GM19035 (cell line): ENCODE measurements at regions not wholly inside any gene's neighbourhood (a gene's known extent, or its start where the extent isn't known, plus 50 kb on each side); places are given as distances from the start of the nearest gene placed in this dataset.
"Not testable (repeated sequence)": the region's sequence is repeated elsewhere in the genome, so short reads cannot be mapped to it uniquely, and the experiment has no call there.

Experiments
- ATAC-seq: cut with Tn5 transposase; IDR thresholded peaks from one replicate; pipeline ENCODE4 v1.9.1; 2021; ENCODE audit not compliant: unreplicated experiment

DNA sequence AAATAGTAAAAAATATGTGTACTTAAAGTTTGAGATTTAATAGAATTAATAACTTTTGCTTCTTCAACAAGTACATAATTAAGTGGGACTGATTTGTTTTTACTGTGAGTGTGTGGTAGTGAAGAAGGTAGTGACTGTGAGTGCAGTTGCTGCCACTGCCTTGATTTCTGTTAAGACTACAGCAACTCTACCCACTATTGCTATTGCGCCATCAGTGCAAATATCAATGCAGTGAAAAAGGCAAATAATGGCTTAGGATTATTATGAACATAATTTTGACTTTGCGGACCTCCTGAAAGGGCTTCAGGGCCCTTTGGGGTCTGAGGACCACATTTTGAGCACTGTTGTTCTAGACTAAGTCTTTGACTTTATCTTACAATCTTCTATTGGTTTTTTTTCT, 112.0 kb upstream of the PITX1 start:
- ATAC-seq, result no peak

DNA sequence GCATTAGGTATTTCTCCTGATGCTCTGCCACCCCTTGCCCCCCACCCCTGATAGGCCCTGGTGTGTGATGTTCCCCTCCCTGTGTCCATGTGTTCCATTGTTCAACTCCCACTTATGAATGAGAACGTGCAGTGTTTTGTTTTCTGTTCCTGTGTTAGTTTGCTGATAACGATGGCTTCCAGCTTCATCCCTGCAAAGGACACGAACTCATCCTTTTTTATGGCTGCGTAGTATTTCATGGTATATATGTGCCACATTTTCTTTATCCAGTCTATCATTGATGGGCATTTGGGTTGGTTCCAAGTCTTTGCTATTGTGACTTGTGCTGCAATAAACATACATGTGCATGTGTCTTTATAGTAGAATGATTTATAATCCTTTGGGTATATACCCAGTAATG, 109.7 kb upstream of the PITX1 start:
- not testable (repeated sequence) for ATAC-seq

DNA sequence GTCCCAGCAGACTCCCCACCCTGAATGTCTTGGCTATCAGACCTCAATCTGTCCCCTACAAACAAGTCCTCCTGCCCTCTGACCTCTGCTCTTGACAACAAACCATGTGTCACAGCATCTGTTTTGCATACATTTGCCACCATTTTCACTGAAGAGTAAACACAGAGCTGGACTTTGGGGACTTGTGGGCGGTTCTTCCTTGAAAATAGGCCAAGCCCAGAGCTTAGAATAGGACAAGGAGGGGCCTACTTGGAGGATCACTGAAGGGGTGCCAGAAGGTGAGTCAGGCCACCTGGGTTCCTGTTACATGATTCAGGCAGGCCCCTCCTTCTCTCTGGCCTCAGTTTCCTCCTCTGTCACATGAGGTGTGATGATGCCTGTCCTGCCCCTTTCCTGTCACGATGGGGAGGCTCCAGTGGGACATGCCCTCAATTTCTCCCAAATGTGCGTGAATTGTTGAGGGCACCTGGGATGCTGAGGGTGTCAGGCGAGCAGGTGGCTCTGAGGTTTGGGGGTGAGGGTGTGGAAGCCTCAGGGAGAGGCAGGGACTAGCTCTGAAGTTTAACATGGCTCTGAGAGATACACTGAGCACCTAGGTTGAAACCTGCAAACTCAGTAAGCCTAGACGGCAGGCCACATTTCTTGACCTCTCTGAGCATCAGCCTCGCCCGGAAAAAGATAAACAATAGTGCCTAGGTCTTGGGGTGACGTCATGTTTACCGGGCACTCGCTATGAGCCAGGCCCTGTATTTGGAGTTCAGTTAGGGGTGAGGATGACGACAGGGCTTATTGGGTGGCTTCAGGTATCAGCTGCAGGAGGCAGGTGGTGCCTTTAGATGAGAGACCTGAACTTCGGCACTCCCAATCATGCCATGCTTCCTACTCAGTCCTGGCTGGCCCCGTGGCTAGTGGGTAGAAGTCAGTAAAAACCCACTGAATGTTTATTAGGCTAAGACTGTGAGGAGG, 107.6 kb upstream of the PITX1 start:
- no peak for ATAC-seq

DNA sequence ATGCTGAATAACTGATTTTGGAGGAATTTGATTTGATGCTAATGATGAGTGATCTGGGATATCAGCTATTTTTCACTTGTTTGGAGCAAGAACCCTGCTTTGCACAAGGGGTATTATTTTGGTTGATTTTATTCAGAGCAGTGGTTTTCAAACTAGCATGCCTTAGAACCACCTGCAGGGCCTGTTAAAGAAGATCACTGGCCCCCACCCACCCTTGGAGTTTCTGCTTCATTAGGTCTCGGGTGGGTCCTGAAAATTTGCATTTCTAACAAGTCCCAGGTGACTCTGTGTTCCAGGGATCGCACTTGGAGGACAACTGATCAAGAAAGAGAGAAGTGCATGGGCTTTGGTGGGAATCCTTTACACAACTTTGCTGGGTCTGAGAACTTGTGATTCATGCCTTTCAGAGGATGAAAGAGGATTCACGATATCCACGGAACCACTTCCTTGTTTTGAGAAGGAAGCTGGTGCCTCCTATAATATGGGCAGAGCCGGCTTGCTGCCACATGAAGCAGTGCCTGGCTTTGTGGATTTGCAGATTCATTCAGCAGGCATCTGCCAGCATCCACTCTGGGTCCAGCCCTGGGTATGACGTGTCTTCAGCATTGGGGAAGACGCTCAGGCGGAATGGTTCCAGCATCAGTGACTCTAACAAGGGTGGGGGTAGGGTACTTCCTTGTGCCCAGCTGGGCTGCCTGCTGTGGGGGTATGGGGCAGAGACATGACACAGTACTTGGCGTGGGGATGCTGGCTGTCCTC, 106.6 kb upstream of the PITX1 start:
- no peak for ATAC-seq

DNA sequence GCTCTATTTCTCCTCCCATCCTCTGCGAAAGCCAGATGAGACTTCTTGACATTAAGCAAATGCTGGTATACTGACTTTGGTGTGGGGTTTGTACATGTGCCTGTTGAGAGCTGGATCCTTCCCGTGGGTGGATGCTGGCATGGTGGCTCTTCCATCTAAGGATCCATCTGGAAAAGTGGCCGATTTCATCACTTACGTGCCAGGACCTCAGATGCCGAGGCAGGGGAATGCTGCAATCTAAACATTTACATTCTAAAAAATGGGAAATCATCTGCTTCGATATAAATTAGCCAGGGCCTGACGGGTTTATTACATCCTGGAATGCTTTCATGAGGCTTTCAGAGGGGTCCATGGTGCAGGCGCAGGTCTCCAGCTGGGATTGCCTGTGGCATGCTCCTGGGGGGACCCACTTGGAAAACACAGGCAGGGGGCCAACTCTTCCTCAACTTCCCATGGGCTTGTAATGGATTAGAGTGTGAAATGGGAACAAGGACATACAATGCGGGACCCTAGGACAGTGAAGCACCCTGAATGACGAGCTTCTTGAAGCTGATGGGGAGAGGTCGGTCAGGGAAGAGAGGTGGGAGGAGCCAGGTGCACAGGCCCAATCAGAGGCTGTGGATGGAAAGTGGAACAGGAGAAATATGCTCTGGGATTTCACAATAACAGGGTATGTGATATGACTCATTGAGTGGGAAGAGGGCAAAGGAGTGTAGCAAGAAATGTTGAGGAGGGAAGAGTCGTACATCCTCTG, 105.5 kb upstream of the PITX1 start:
- no peak for ATAC-seq

DNA sequence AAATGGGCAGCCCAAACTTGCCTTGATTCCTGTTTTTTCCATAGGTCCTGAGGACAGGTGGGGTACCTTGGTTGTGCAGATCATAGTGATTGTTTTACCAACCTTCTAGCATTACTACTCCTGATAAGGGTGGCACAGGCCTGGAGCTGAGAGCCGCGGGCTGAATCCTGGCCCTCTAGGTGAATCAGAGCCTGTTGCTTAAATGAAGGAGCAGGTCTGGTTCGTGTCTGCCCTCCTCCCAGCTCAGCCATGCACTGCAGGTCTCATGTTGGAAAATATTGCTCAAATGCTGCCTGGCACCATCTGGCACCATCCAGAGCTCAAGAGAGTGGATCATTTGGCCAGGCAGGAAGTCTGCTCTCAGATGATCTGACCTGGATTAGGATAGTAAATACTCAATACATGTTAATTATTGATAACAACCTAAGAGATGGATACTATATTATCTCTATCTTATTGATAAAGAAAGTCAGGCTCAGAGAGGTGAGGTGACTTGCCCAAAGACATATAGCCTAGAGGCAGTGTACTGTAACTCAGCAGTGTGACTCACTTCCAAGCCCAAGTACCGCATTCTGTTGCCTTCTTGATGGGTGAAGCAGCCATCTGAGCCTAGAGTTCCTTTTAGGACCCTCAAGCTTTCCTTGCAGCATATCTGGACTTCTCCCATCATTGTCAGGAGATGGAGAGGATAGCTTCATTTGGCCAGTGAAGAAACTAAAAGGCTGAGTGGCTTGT, 104.3 kb upstream of the PITX1 start:
- ATAC-seq, result no peak

DNA sequence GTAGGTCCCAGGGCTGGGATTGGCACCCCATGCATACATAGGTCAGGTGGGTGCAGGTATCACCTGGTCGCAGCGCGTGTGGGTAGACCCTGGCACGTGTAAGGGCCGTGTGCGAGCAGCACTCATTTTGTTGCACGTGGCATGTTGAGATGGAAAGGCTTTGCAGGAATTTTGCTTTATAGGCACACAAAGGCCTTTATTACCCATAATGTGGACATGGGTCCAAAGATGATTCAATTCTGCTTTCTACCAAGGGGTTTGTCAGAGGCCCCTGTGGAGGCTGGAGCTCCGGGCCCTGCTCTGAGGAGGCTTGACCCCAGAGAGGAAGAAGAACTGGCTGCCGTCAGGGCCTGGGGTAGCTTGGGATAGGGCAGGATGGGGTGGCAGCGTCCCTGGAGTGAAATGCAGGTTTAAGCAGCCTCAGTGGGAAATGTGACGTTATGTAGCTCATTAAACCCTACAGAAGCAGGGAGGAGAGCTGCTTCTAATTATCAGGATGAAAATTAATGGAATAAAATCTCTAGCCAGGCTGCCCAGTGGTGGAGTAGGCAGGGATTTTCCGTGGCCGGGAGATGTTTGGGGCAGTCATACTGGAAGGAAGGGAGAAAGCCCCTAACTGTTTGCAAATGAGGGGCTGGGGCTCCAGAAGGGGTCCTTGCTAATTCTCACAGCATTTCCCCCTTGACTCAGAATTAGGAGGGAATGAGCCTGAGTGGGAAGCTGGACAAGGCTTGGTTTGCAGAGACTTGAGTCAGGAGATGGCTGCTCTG, 103.3 kb upstream of the PITX1 start:
- no peak for ATAC-seq

DNA sequence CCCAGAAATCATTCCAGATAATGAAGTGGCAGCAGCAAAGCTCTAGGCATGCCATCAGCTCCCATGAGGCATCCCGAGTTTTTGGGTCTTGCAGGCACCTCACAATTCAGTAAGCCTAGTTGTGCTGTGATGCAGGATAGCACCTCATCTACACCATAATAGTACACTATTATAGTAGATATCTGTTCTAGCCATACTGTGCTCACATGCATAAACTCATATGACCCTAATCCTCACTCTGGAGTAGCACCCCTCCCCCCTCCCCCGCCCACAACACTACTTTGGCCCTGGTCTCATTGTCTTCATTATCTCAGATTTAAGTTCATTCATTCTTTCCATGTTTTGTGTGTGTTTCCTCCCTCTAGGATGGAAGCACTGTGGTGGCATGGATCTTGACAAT, 102.5 kb upstream of the PITX1 start:
- no peak for ATAC-seq

DNA sequence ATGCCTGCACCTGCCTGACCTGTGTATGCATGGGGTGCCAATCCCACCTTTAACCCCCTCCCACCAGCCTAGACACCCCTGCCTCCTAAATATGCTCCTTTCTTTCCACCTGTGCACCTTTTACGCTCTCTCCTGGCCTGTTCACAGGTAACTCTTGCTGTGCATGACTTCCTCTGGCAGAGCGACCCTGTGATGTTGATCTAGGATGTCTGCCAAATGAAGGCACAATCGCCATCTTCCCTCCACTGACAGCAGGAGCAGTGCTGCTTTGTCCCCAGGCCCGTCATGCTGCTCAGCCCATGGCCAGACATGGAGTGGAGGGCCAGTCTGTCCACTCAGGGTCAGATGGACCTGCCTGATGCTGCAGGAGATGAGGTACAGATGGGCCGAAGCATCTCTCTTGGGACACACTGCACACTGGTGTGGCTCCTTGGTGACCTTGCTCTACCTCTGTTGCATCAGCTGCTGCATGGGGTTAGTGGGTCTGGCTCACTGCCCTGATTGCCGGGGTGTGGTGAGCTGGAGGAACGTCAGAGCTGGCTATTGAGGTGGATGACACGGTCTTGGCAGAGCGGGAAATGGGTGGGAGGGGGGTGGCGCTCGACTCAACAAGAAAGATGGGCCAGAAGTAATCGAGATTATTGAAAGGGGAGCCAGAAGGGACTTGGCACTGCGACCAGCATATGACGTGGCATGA, 101.7 kb upstream of the PITX1 start:
- ATAC-seq, result no peak

DNA sequence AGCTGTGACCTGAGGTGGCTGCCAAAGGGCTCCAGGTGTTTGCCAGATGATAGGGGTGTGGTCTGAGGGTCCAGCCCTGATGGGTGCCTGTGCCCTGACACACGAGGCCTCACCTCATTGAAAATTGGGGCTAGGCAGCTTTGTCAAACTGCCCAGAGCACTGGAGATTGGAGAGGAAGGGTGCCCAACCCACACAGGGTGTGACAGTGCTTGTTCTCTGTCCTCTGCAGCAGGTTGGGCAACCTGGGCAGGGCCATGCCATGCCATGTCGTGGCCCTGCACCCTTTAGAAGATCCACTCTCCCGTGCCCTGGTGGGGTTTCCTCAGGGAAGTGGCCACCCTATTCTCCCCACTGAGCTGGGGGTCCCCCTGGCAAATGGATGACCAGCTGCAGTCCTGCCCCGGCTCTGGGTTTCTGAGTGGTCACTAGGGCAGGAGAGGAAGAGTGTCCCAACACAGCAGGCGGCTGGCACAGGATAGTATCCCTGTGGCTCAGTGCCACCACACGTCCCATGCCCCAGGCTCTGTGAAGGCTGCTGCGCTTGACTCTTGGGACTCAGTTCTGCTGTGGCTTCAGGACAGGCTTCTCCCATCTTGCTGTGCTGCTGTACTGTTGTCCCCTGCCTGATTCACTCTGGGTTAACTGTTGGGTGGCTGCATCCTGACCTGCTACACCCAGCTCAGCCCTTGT, 100.8 kb upstream of the PITX1 start:
- ATAC-seq, result no peak

DNA sequence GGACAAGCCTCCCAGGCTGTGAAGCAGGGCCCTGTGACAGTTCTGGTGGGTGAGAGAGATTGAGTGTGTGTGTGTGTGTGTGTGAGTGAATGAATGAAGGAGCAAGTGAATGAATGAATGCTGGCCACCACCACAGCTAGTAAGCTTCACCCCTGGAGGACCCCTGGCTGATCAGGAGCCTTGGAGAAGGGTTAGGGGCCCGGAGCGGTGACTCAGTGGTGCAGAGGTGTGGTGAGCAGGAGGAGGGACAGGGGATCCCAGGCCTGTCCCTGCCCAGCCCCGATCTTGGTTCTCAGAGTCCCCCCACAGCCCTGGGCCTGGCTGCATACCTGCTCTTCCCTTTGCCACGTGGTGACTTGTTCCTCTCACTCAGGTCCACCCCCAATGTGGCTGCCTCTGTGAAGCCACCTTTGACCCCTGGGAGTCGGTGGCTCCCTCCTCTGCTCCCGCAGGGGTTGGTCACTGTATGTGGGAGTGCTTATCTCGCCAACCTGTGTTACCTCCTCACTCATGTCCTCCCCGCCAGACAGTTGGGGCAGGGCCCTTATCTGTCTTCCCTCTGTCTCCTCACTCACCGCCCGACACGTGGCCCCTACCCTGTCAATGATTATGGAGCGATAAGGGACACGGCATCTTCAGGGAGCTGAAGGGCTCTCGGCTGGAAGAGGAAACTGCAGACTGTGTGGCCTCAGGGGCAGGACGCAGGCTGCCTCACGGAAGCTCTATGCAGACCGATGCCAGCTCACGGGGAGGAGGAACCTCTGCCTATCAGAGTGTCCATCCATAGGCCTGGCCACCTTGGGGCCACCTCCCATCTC, 99.9 kb upstream of the PITX1 start:
- ATAC-seq, result no peak

DNA sequence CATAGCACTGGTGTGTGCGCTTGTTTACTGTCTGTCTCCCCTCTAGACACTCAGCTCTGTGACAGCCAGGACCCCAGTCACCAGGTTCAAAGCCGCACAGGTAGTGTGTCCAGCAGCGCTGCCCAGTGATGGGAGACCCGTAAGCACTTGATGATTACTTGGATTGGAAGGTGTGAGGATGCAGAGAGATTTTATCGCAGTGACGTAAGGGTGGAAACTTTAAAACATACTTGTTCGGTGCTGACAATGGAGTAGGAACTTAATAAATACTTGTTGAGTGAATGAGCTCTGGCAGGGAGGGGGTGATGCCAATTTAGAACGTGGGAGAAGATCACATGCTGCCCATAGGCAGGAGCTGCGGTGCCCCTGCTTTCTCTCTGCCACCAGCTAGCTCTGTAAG, 99.2 kb upstream of the PITX1 start:
- ATAC-seq, result no peak

DNA sequence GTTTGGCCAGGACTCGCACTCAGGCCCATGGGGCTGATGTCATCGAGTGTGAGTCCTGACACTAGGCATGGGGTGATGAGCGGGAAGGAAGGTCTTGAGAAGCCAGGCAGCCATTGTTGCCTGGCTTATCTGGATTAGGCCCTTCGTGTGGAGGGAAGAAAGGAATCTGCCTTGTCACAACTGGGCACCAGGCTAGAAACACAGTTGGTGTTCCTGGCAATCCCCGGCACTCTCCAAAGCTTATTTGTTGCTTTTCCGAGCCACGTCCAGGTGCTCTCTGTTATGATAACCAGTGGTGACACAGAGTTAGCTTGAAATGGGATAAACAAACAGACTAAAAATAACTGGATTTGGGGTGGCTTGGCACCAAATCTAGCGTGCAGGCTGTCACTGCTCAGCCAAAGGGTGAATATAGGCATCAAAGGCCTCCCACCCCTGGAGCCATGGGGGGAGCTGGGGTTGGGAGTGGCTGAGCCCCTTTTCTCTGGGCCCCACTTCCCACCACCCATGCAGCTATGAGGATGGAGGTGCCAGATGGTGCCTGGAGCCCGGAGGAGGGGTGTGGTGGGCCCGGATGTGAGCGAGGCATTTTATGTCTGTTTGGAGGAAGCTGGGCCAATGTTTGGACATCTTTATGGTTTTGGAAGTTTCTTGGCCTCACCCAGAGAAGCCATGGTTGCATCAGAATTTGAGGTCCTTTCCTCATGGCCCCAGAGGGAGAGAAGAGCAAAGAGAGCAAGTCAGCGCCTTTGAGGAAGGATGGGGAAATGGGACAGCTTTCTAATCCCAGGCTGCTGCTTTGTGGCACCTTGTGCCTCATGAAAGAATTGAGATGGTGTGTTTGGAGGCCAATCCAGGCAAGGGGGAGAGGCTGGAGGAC, 98.0 kb upstream of the PITX1 start:
- no peak for ATAC-seq

DNA sequence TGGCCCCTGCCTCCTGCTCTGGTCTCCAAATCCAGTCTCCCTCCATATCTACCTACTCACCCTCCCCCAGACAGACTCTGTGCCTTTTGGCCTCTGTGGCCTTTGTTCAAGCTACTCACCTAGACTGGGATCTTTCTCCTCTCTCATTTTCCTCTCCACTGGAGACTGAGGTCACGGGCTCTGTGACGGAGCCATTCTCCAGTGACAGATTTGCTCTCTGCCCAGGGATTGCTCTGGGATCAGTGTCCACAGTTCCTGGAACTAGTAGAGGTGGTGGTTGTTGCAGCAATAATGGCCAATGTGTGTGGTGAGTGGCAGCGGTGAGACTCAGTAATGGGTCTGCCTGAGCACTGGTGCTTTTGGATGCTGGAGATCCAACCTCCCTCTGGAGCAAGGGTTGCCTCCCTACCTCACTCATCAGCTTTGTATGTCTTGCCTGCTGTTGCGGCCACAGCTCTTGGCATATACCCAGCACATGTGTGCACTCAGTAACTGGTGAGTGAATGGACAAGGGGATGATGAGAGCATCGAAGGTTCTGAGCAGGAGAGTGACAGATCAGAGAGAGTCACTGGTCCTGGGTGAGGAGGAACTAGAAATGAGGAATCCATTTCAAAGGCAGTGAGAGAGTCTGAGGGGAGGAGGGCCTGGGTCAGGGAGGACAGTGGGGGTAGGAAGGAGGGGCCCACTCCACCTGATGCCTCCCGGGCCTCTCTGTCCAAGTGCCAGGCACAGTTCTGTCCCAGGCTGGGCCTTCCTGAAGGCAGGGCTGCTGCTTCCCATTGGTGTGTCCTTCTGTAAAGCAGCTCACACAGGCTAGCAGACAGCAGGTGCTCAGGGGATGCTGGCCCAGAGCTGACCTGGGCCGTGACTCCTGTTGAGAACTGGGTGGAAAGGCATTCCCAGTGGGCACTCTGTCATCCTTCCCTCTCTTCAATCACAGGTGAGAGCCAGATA, 96.5 kb upstream of the PITX1 start:
- ATAC-seq, result no peak

DNA sequence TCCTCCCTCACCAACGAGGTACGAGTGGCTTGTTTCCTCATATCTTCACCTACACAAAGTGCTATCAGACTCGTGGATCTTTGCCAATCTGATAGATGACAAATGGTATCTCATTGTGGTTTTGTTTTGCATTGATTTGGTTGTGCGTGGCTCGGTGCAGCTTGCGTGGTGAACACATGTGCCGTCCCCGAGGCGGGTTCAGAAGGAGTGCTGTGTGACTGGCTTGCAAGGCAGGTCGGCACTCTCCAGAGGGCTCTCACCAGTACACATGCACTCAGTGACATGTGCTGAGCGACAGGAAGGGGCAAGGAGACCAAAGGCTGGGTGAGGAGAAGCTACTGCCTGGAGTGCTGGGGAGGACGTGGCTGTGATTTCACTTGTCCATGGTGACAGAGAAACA, 95.3 kb upstream of the PITX1 start:
- no peak for ATAC-seq

DNA sequence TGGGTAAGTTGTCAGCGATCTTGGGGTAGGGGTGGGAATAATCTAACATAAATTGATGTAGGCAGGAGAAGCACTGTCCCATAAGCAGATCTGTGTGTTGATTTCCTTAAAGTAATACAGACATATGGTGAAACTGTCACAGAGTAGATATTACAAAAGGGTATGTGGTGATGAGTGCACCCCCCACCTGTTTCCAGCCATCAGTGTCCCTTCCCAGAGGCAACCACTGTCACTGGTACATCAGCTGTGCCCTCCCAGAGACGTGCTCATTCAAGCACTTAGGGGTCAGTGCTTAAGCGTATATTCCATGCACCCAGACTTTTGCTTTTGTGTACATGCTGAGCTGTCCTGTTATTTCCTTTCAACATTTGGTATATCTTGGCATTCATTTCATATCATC, 94.3 kb upstream of the PITX1 start:
- no peak for ATAC-seq
